Dendritic cell treated with granulocyte-macrophage colony-stimulating factor and Interleukin-4, amounts not matched to agents 40 ng/mL and 50 ng/mL, for 4 days (primary cell): ENCODE measurements at regions not wholly inside any gene's neighbourhood (a gene's known extent, or its start where the extent isn't known, plus 50 kb on each side); places are given as distances from the start of the nearest gene placed in this dataset.

Source experiments
- H3K27ac Mint-ChIP-seq: one replicate; pipeline ENCODE4 v1.8.0; 2022; ENCODE audit warnings: mild to moderate bottlenecking, mixed read lengths
- H3K27me3 Mint-ChIP-seq: one replicate; pipeline ENCODE4 v1.8.0; 2022; ENCODE audit warnings: mild to moderate bottlenecking, mixed read lengths
- H3K36me3 Mint-ChIP-seq: one replicate; pipeline ENCODE4 v1.8.0; 2022; ENCODE audit warnings: low read depth, mixed read lengths
- H3K4me1 Mint-ChIP-seq: one replicate; pipeline ENCODE4 v1.8.0; 2022; ENCODE audit warnings: low read depth, mixed read lengths
- H3K4me3 Mint-ChIP-seq: one replicate; pipeline ENCODE4 v1.8.0; 2022; ENCODE audit warnings: mild to moderate bottlenecking, moderate library complexity, mixed read lengths
- H3K9me3 Mint-ChIP-seq: one replicate; pipeline ENCODE4 v1.8.0; 2022; ENCODE audit warnings: mixed read lengths
- intact Hi-C: fragments of 100-400 bp; cut with micrococcal nuclease; formaldehyde crosslinking; loops from one replicate; pipeline ENCODE4 v1.15.0; 2022

DNA sequence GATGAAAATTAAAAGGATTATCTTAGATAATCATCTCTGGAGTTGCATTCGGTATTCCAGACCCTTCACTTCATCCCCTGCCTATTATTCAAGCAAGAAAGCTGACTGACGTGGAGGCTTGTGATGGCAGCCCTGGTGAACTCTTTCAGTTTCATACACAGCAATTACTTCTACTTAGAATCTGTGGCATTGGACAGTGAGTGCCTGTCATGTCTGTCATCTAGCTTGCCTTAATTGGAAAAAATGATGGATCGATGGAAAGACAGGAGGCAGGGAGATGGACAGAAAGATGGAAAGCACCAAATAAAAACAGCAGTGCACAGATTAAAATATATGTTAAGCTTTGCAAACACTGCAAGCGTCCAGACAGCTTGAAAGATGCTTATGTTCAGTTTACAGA lies 1371.0 kb upstream of the CDH6 start:
- peaks cover 5% of the 10 kb centered on the region for H3K9me3 Mint-ChIP-seq
- no peak overlapping the region for H3K27ac Mint-ChIP-seq
- H3K4me1 Mint-ChIP-seq: no peaks in the 10 kb centered on the region
- intact Hi-C loops: no loop called here
- no peaks in the 10 kb centered on the region for H3K27me3 Mint-ChIP-seq
- no peak overlapping the region for H3K4me3 Mint-ChIP-seq
- no peaks in the 10 kb centered on the region for H3K36me3 Mint-ChIP-seq

DNA sequence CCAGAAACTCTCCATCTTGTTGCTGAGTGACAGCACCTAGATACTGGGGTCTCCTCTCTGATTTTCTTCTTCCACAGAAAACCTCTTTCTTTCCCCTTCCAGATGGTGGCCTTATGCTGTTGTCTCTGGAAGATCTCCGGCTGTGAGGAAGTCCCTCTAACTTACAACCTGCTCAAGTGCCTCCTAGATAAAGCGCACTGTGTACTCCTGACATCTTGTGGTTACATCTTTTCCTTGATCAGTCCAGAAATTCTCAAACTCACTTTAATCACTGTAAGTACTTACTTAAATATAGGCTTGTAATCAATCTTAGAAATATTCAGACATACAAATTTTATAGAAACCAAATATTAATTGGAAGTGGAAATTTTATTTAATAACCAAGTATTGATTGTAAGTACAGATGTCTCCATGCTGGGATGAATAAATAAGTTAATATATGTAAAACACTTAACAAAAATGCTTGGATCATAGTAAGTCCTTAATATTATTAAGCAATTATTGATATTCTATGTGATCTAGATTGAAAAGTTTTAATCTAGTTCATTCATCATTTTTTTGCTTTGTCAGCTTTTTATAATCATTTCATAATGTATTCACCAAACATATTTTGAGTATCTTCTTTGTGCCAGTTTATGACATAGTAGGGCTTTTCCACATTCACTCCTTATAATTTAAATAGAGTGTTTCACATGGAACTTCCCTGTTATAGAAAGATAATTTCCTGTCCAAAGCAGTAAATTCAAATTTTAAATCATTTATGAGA lies 1381.4 kb upstream of the CDH6 start:
- Mint-ChIP-seq H3K4me3 (no peak overlapping the region), H3K36me3 (no peaks in the 10 kb centered on the region), H3K27ac (no peak overlapping the region), H3K9me3 (peaks cover 23% of the 10 kb centered on the region), H3K4me1 (no peaks in the 10 kb centered on the region), H3K27me3 (no peaks in the 10 kb centered on the region)
- intact Hi-C loops: no loop called here

DNA sequence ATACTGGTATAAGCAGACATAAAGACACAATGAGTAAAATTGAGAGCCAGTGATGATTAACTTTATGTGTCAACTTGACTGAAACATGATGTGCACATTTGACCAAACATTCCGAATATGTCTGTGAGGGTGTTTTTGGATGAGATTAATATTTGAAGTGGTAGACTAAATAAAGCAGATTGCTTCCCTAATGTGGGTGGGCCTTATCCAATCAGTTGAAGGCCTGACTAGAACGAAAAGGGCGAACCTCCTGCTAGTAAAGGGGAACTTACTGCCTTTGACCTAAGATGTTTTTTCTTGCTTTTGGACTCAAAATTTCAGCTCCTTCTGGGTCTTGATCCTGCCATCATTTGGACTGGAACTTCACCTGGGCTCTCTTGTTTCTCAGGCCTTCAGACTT lies 1387.7 kb upstream of the CDH6 start:
- intact Hi-C loops: no loop called here
- Mint-ChIP-seq H3K9me3 (peaks cover 16% of the 10 kb centered on the region), H3K27me3 (no peaks in the 10 kb centered on the region), H3K4me3 (no peak overlapping the region), H3K36me3 (no peaks in the 10 kb centered on the region), H3K4me1 (no peaks in the 10 kb centered on the region), H3K27ac (no peak overlapping the region)

DNA sequence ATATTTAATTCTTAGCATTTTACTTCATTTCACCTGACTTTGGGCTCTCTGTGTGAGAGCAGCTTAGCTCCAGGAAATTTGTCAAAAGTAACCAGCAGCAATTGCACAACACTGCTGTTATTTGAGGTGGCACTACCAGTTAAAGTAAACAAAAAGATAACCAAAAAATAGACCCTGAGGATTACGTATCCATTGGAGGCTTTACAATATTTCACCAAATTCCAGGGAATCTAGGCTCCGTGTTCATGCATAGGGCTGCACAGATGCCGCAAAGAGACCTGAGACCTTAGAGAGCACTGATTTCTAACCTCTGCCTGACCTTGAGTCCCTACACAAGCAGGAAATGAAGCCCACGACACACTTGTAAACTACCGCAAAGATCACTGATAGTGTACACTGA lies 1392.7 kb upstream of the CDH6 start:
- Mint-ChIP-seq H3K36me3 (no peaks in the 10 kb centered on the region), H3K27ac (no peak overlapping the region)

DNA sequence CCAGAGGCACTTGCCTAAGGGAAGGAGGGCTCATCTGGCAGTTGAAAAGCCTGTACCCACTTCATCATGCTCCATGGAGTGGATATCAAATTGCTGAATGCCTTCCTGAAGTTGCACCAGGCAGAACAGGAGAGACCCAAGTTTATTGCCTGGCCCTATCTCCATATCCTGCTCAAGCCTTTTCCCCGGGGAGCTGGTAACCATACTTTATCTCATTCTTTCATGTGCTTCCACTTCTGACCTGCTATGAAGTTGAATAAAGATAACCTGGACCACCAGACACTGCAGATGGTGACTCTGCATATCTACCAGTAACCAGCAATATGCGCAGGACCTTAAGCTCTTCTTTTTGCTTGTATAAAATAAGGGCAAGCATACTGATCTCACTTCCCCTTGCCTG lies 1397.5 kb upstream of the CDH6 start:
- H3K9me3 Mint-ChIP-seq: peaks cover 6% of the 10 kb centered on the region
- intact Hi-C loops: no loop called here
- H3K27me3 Mint-ChIP-seq: no peaks in the 10 kb centered on the region
- no peaks in the 10 kb centered on the region for H3K36me3 Mint-ChIP-seq
- no peaks in the 10 kb centered on the region for H3K4me1 Mint-ChIP-seq
- no peak overlapping the region for H3K27ac Mint-ChIP-seq
- no peak overlapping the region for H3K4me3 Mint-ChIP-seq

More for the DNA sequence above, 1392.7 kb upstream of the CDH6 start:
- Mint-ChIP-seq H3K9me3 (peaks cover 11% of the 10 kb centered on the region), H3K4me3 (no peak overlapping the region), H3K27me3 (no peaks in the 10 kb centered on the region), H3K4me1 (no peaks in the 10 kb centered on the region)
- intact Hi-C loops: no loop called here

DNA sequence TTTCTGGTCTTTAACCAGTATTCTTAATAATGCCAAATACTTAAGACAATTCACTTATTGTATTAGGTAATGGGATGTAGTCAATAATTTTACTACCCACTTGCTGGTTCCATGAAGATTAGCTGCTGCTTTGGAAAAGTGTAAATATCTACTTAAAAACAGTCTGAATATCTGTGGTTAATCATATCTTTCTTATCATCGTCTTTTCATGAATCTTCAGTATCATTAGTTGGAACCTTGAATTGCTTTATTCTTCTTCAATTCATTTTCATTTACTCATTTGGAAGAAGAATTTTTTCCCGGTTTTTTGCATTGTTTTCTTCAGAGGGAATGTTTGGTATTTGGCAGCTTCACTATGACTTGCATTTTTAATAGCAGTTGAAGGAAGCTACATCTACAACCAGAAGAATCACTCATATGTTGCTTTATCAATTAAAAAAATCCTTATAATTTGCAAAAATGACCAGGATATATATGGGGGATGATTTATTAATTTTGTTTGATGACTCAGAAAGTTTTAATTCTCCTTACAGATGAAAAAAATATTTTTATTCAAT lies 1398.3 kb upstream of the CDH6 start:
- Mint-ChIP-seq H3K27ac (no peak overlapping the region), H3K36me3 (no peaks in the 10 kb centered on the region), H3K4me1 (no peaks in the 10 kb centered on the region), H3K4me3 (no peak overlapping the region), H3K9me3 (no peaks in the 10 kb centered on the region), H3K27me3 (no peaks in the 10 kb centered on the region)
- intact Hi-C loops: no loop called here

DNA sequence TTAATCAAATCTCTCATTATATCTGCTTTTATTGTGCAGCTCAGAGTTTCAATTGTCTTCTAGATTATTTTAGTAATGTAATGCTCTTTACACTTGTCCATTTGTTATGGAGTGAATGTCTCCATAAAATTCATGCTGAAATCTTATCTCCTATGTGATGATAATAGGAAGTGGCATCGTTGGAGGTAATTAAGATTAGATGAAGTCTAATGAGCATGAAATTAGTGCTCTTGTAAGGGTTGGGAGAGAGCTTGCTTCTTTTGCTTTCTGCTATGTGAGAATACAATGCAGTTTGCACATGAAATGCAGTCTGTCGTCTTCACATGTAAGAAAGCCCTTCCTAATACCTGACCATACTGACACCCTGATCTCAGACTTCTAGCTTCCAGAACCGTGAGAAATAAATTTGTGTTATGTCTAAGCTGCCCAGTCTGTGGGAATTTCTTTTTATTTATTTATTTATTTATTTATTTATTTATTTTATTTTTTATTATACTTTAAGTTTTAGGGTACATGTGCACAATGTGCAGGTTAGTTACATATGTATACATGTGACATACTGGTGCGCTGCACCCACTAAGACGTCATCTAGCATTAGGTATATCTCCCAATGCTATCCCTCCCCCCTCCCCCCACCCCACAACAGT lies 1399.2 kb upstream of the CDH6 start:
- no peaks in the 10 kb centered on the region for H3K9me3 Mint-ChIP-seq
- intact Hi-C loops: no loop called here
- no peaks in the 10 kb centered on the region for H3K36me3 Mint-ChIP-seq
- H3K27ac Mint-ChIP-seq: no peak overlapping the region
- H3K4me1 Mint-ChIP-seq: no peaks in the 10 kb centered on the region
- H3K27me3 Mint-ChIP-seq: no peaks in the 10 kb centered on the region
- no peak overlapping the region for H3K4me3 Mint-ChIP-seq

DNA sequence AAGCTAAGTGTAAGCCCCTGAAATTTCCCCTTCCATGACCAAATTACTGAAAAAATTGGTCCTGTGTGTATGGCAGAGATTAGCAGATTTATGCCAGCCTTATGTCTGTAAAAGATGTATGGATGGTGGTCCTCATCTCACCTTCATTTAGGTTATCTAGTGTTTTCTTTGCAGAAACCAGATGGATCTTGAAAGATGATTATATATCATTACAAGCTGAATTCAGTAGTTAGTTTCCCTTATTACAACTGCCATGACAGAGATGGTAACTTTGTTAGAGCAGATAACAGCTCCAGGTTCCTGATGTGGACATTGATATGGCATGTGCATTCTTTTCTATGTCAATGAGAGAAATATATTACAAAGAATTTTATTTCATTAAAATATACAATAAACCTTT lies 1403.2 kb upstream of the CDH6 start:
- Mint-ChIP-seq H3K27me3 (no peaks in the 10 kb centered on the region), H3K36me3 (no peaks in the 10 kb centered on the region), H3K4me1 (no peaks in the 10 kb centered on the region), H3K27ac (no peak overlapping the region), H3K9me3 (peaks cover 16% of the 10 kb centered on the region), H3K4me3 (no peak overlapping the region)
- intact Hi-C loops: no loop called here

DNA sequence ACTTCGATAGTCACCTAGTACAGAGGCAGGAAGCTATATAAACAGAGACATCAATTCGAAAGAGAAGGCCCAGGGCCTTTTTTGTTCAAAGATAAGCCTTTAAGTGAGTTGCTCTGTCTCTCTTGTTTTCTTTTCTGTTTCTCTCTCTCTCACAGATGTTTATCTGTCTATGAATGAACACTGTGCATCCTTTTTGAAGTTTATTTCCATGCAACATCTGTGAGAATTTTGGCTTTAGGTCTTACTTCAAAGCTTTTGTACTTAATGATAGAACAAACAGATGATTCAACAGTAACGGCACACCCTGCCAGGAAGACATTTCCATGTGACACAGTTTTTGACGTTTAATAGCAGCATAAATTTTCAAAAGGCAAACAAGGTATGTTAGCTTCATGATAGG lies 1413.1 kb upstream of the CDH6 start:
- H3K4me1 Mint-ChIP-seq: no peaks in the 10 kb centered on the region
- intact Hi-C loops: no loop called here
- H3K9me3 Mint-ChIP-seq: peaks cover 14% of the 10 kb centered on the region
- H3K4me3 Mint-ChIP-seq: no peak overlapping the region
- no peaks in the 10 kb centered on the region for H3K27me3 Mint-ChIP-seq
- H3K27ac Mint-ChIP-seq: no peak overlapping the region
- H3K36me3 Mint-ChIP-seq: no peaks in the 10 kb centered on the region

DNA sequence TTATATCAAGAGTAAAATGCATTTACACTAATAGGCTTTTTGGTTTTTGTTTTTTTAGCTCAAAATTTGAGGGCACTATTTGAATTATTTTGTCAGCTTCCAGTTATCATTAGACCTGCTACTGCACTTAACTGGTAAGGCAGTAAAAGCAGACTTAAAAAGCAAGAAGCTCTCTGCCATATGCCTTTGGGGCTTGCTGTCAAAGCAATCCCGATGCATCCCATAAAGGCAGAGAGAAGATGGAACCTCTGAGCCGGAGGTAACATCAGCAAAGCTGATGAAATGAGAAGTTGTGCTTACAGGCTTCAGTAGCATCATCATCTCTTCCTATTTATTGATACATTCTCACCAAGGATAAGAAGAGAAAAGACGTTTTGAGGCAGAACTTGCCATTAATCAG lies 1414.3 kb upstream of the CDH6 start:
- Mint-ChIP-seq H3K4me1 (no peaks in the 10 kb centered on the region), H3K27ac (no peak overlapping the region), H3K27me3 (no peaks in the 10 kb centered on the region), H3K36me3 (no peaks in the 10 kb centered on the region), H3K4me3 (no peak overlapping the region), H3K9me3 (peaks cover 9% of the 10 kb centered on the region)
- intact Hi-C loops: no loop called here

DNA sequence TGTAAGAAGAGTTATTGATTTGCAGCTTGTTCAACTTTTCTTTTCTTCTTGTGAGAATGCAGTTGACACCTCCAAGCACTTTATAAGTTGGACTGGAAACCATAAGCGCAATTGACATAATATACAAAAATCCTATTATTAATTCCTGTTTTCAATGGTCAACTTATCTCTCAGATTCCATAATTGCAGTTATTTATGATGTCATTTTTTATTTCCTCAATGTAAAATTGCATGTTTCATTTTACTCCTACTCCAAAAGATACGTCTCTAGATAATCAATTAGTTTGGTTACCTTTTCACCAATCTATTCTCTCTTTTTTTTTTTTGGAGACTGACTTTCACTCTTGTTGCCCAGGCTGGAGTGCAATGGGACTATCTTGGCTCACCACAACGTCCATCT lies 1416.1 kb upstream of the CDH6 start:
- no peak overlapping the region for H3K27ac Mint-ChIP-seq
- no peaks in the 10 kb centered on the region for H3K36me3 Mint-ChIP-seq
- intact Hi-C loops: no loop called here
- H3K27me3 Mint-ChIP-seq: no peaks in the 10 kb centered on the region
- H3K4me3 Mint-ChIP-seq: no peak overlapping the region
- no peaks in the 10 kb centered on the region for H3K4me1 Mint-ChIP-seq
- H3K9me3 Mint-ChIP-seq: peaks cover 9% of the 10 kb centered on the region

DNA sequence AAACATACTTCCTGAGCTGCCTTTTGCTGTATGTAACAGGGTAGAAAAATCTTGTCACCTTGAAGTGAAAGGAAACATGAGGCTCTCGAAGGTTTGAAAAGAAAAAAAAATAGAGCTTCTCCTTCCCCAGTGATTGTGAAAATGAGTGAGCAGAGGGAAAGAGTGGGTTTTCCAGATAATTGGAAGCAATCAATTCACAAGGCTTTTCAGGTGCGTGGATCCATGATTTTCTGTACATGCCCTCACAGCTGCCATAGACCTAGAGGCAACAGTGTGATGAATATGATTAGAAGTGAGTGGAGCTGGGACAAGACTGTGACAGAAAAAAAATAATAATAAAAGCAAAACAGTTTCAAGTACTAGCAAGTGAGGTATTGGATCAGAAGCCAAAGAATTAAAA lies 1422.5 kb upstream of the CDH6 start:
- Mint-ChIP-seq H3K4me1 (no peaks in the 10 kb centered on the region), H3K36me3 (no peaks in the 10 kb centered on the region), H3K9me3 (peaks cover 19% of the 10 kb centered on the region), H3K4me3 (no peak overlapping the region), H3K27me3 (no peaks in the 10 kb centered on the region), H3K27ac (no peak overlapping the region)
- intact Hi-C loops: no loop called here

DNA sequence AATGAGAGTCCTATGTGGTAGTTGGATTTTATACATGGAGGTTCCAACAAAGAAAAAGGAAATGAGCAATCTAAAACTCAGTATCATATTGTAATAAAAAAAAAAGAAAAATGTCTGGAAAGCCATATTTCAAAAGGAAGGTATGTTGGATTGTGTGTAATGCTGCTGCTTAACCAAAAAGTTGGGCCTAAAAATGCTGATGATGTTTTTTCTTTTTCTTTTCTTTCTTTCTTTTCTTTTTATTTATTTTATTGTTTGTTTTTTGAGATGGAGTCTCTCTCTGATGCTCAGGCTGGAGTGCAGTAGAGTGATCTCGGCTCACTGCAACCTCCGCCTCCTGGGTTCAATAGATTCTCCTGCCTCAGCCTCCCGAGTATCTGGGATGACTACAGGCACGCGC lies 1424.0 kb upstream of the CDH6 start:
- H3K36me3 Mint-ChIP-seq: no peaks in the 10 kb centered on the region
- peaks cover 20% of the 10 kb centered on the region for H3K9me3 Mint-ChIP-seq
- H3K27me3 Mint-ChIP-seq: no peaks in the 10 kb centered on the region
- no peak overlapping the region for H3K4me3 Mint-ChIP-seq
- no peak overlapping the region for H3K27ac Mint-ChIP-seq
- intact Hi-C loops: no loop called here
- H3K4me1 Mint-ChIP-seq: no peaks in the 10 kb centered on the region

DNA sequence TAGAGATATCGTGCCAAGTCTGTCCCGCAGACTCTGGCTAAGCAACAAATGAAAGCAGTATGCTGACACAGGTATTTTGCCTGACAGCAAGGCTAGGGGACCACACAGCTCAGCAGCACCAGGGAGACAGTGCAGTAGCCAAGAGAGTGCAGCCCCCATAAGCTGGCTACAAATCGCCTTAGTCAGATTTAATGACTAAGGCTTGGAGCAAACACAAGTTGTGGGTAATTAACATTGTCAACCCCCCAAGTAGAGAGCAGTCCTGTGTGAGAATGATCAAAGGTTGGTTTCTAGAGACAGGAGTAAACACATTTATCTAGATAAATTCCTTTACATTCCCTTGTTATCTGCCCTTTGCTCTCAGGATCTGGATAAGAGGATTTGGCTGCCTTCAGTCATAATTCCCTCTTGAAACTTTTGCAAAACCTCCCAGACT lies 1434.5 kb upstream of the CDH6 start:
- intact Hi-C loops: no loop called here
- H3K4me1 Mint-ChIP-seq: no peaks in the 10 kb centered on the region
- peaks cover 24% of the 10 kb centered on the region for H3K9me3 Mint-ChIP-seq
- no peaks in the 10 kb centered on the region for H3K27me3 Mint-ChIP-seq
- no peaks in the 10 kb centered on the region for H3K36me3 Mint-ChIP-seq
- H3K27ac Mint-ChIP-seq: no peak overlapping the region
- no peak overlapping the region for H3K4me3 Mint-ChIP-seq
